NCI-H2227 (cell line): ENCODE measurements at regions not wholly inside any gene's neighbourhood (a gene's known extent, or its start where the extent isn't known, plus 50 kb on each side); places are given as distances from the start of the nearest gene placed in this dataset.

Source experiments
- DNase-seq: peaks from one replicate; lab custom pipeline; 2025; ENCODE audit not compliant: unreplicated experiment; lab: John Stamatoyannopoulos, UW

GRCh38 chr3:18886331-18886730 lies 262.0 kb upstream of the KCNH8 start:
- DNase-seq, result no peak

GRCh38 chr3:18885612-18886011 lies 262.7 kb upstream of the KCNH8 start:
- no peak for DNase-seq

- DNase-seq, result no peak
Measured at GRCh38 chr3:18883571-18883970, 264.7 kb upstream of the KCNH8 start.

- no peak for DNase-seq
Measured at GRCh38 chr3:18880691-18881090, 267.6 kb upstream of the KCNH8 start.

GRCh38 chr3:18872466-18872865 lies 275.8 kb upstream of the KCNH8 start:
- no peak for DNase-seq

GRCh38 chr3:18870642-18871041 lies 277.7 kb upstream of the KCNH8 start:
- DNase-seq, result no peak

- no peak for DNase-seq
Measured at GRCh38 chr3:18870074-18870640, 278.2 kb upstream of the KCNH8 start.

GRCh38 chr3:18868911-18869689 lies 279.2 kb upstream of the KCNH8 start:
- no peak for DNase-seq

- no peak for DNase-seq
Measured at GRCh38 chr3:18866899-18867298, 281.4 kb upstream of the KCNH8 start.

- no peak for DNase-seq
Measured at GRCh38 chr3:18864933-18865731, 283.2 kb upstream of the KCNH8 start.

- no peak for DNase-seq
Measured at GRCh38 chr3:18862077-18862476, 286.2 kb upstream of the KCNH8 start.

GRCh38 chr3:18861137-18861536 lies 287.2 kb upstream of the KCNH8 start:
- no peak for DNase-seq

- DNase-seq, result no peak
Measured at GRCh38 chr3:18853269-18853668, 295.0 kb upstream of the KCNH8 start.

- DNase-seq, result no peak
Measured at GRCh38 chr3:18847583-18848197, 300.6 kb upstream of the KCNH8 start.

- DNase-seq, result no peak
Measured at GRCh38 chr3:18843983-18844382, 304.3 kb upstream of the KCNH8 start.

GRCh38 chr3:18843188-18843587 lies 305.1 kb upstream of the KCNH8 start:
- no peak for DNase-seq

GRCh38 chr3:18841422-18842343 lies 306.6 kb upstream of the KCNH8 start:
- DNase-seq, result no peak

- DNase-seq, result no peak
Measured at GRCh38 chr3:18840535-18841137, 307.7 kb upstream of the KCNH8 start.

- no peak for DNase-seq
Measured at GRCh38 chr3:18838758-18839157, 309.6 kb upstream of the KCNH8 start.

- no peak for DNase-seq
Measured at GRCh38 chr3:18837137-18837755, 311.1 kb upstream of the KCNH8 start.
